HCT116 (cell line): ENCODE measurements at regions not wholly inside any gene's neighbourhood (a gene's known extent, or its start where the extent isn't known, plus 50 kb on each side); places are given as distances from the start of the nearest gene placed in this dataset.

Source experiments
- ATAC-seq: fragments of 200-7000 bp; cut with Tn5 transposase; 2 replicates; pipeline ENCODE4 v1.9.1; 2020; ENCODE audit warnings: mild to moderate bottlenecking, moderate library complexity
- BruUV-seq: library from RNA; stranded (reverse); fragments of 400-500 nt; replicated peaks from 2 replicates; lab custom pipeline; 2021; lab: Mats Ljungman, UMichigan
- CTCF ChIA-PET: fragments of 300-600 bp; sonication (Branson Sonifier 250); formaldehyde crosslinking; loops from one replicate; lab custom pipeline; 2021; ENCODE audit warnings: antibody characterized with exemption; lab: Charles Lee
- POLR2A ChIA-PET: fragments of 300-600, 350-600 bp; sonication (Branson Sonifier 250); formaldehyde crosslinking; loops from one replicate; lab custom pipeline; 2021; ENCODE audit warnings: antibody characterized with exemption; lab: Charles Lee
- RAD21 ChIA-PET, 2 experiments: fragments of 300-600 bp; sonication (Branson Sonifier 250); formaldehyde crosslinking; loops; one replicate each; lab custom pipeline; 2023; ENCODE audit warnings: low total read pairs in 2 of 2; ENCODE audit not compliant: uncharacterized antibody in 2 of 2, unreplicated experiment in 2 of 2, low non-redundant PET in 1 of 2; lab: Charles Lee
- DNase-seq: peaks from one replicate; pipeline ENCODE4 v3.0.0-alpha.2; 2010; ENCODE audit warnings: low read depth, low spot score
- H2AFZ ChIP-seq: fragments of 200-600 bp; shearing (Covaris generic), sonication (generic); 2 replicates; pipeline ENCODE4 v1.6.1; 2017; ENCODE audit warnings: low read depth, mixed run types, mixed read lengths, antibody characterized with exemption, low read length; ENCODE audit not compliant: poor library complexity, severe bottlenecking
- H3K27ac ChIP-seq: 2 replicates; pipeline ENCODE4 v1.5.1; 2012; ENCODE audit warnings: low read depth, low read length
- H3K27me3 ChIP-seq: fragments of 200-600 bp; sonication (generic); 2 replicates; pipeline ENCODE4 v1.6.1; 2016; ENCODE audit warnings: mixed run types, low read length, mixed read lengths; ENCODE audit not compliant: insufficient read depth
- H3K36me3 ChIP-seq, 2 experiments: fragments of 200-500 bp in 1 of 2; fragments of 200-600 bp in 1 of 2; sonication (Bioruptor generic) in 1 of 2; sonication (generic) in 1 of 2; 2 replicates each; pipeline versions ENCODE4 v1.5.1 to v1.6.1; 2014 to 2016; ENCODE audit warnings: low read length in 2 of 2, inconsistent platforms in 1 of 2, mixed read lengths in 1 of 2, mixed run types in 1 of 2; ENCODE audit not compliant: insufficient read depth in 2 of 2, control insufficient read depth in 1 of 2
- H3K4me1 ChIP-seq, 2 experiments: fragments of 200-600 bp in 1 of 2; sonication (generic) in 1 of 2; 2 replicates each; pipeline versions ENCODE4 v1.5.1 to v1.6.1; 2012 to 2017; ENCODE audit warnings: low read length in 2 of 2, inconsistent platforms in 1 of 2, mild to moderate bottlenecking in 1 of 2, mixed read lengths in 1 of 2, mixed run types in 1 of 2, moderate library complexity in 1 of 2; ENCODE audit not compliant: insufficient read depth in 2 of 2, control insufficient read depth in 1 of 2
- H3K4me2 ChIP-seq: fragments of 200-600 bp; sonication (generic); 2 replicates; pipeline ENCODE4 v1.6.1; 2017; ENCODE audit warnings: mixed run types, low read length, mixed read lengths
- H3K4me3 ChIP-seq, 2 experiments: fragments of 200-600 bp in 1 of 2; sonication (generic) in 1 of 2; replicated peaks in 1 of 2; 2 replicates each; pipeline ENCODE4 v1.5.1; 2011 to 2016; ENCODE audit warnings: low read length in 2 of 2, control low read depth in 1 of 2, low read depth in 1 of 2, mild to moderate bottlenecking in 1 of 2, mixed read lengths in 1 of 2, mixed run types in 1 of 2
- H3K79me2 ChIP-seq: fragments of 200-600 bp; sonication (generic); 2 replicates; pipeline ENCODE4 v1.6.1; 2017; ENCODE audit warnings: mild to moderate bottlenecking, mixed run types, low read length, moderate library complexity, mixed read lengths; ENCODE audit not compliant: insufficient read depth
- H3K9ac ChIP-seq: fragments of 200-600 bp; sonication (generic); 2 replicates; pipeline ENCODE4 v1.6.1; 2016; ENCODE audit warnings: low read length, mixed read lengths
- H3K9me2 ChIP-seq: fragments of 200-600 bp; sonication (generic), shearing (Covaris generic); 2 replicates; pipeline ENCODE4 v1.6.1; 2017; ENCODE audit warnings: mixed run types, mild to moderate bottlenecking, moderate library complexity; ENCODE audit not compliant: insufficient read depth
- H3K9me3 ChIP-seq, 2 experiments: fragments of 200-500 bp in 1 of 2; fragments of 200-600 bp in 1 of 2; sonication (Bioruptor generic) in 1 of 2; sonication (generic) in 1 of 2; 2 replicates each; pipeline ENCODE4 v1.6.1; 2014 to 2017; ENCODE audit warnings: low read length in 2 of 2, mixed read lengths in 2 of 2, inconsistent platforms in 1 of 2, low read depth in 1 of 2, mild to moderate bottlenecking in 1 of 2, mixed run types in 1 of 2, moderate library complexity in 1 of 2; ENCODE audit not compliant: control insufficient read depth in 1 of 2, insufficient read depth in 1 of 2
- H4K20me1 ChIP-seq: fragments of 200-600 bp; sonication (generic), shearing (Covaris generic); 2 replicates; pipeline ENCODE4 v1.6.1; 2017; ENCODE audit warnings: mixed run types, mild to moderate bottlenecking, moderate library complexity; ENCODE audit not compliant: insufficient read depth
- EZH2 ChIP-seq: fragments of 200-600 bp; sonication (generic); IDR thresholded peaks from 2 replicates; pipeline ENCODE4 v1.6.1; 2017; ENCODE audit warnings: antibody characterized with exemption, mixed run types
- EZH2phosphoT487 ChIP-seq: fragments of 200-600 bp; IDR thresholded peaks from 2 replicates; pipeline ENCODE4 v1.6.1; 2018; ENCODE audit warnings: antibody characterized with exemption, borderline replicate concordance
- FOSL1 ChIP-seq: IDR thresholded peaks from 2 replicates; pipeline ENCODE4 v1.6.1; 2012; ENCODE audit warnings: low read depth
- POLR2A ChIP-seq: IDR thresholded peaks from 2 replicates; pipeline ENCODE4 v1.7.0; 2011; ENCODE audit warnings: borderline replicate concordance; ENCODE audit not compliant: insufficient read depth, insufficient read length; ENCODE audit errors: extremely low read depth
- POLR2AphosphoS5 ChIP-seq: IDR thresholded peaks from 2 replicates; pipeline ENCODE4 v1.6.1; 2011; ENCODE audit warnings: mild to moderate bottlenecking, low read depth, low read length, moderate library complexity
- RAD21 ChIP-seq: IDR thresholded peaks from 2 replicates; pipeline ENCODE4 v1.6.1; 2012; ENCODE audit warnings: low read depth, mild to moderate bottlenecking
- REST ChIP-seq: IDR thresholded peaks from 2 replicates; pipeline ENCODE4 v1.6.1; 2012; ENCODE audit warnings: low read depth
- SRF ChIP-seq: IDR thresholded peaks from 2 replicates; pipeline ENCODE4 v1.6.1; 2012; ENCODE audit warnings: low read depth
- TCF7L2 ChIP-seq: IDR thresholded peaks from 2 replicates; pipeline ENCODE4 v1.7.0; 2011; ENCODE audit warnings: borderline replicate concordance, inconsistent platforms; ENCODE audit not compliant: insufficient read depth, insufficient read length; ENCODE audit errors: extremely low read depth
- ZBTB33 ChIP-seq: IDR thresholded peaks from 2 replicates; pipeline ENCODE4 v1.6.1; 2011; ENCODE audit warnings: mild to moderate bottlenecking, low read length, moderate library complexity; ENCODE audit not compliant: insufficient replicate concordance; ENCODE audit errors: extremely low read depth
- intact Hi-C: fragments of 100-400 bp; cut with micrococcal nuclease; formaldehyde crosslinking; loops from 2 replicates; pipeline ENCODE4 v1.10.0; 2022

- no TSS peak for BruUV-seq
- intact Hi-C loops = loop anchor here (10.0 kb wide), 1 partner anchor 312 kb away; no protein-coding TSS in a partner anchor
- peaks cover 0 to 10% of the 10 kb centered on the region in 2 experiments; a peak in 1 of 4 replicates for H3K4me1 ChIP-seq
- POLR2A ChIA-PET = no interaction called here
- no peaks in the 10 kb centered on the region for H3K36me3 ChIP-seq
- no peak for DNase-seq
- H3K9me3 ChIP-seq = no peaks in the 10 kb centered on the region
- H3K27ac ChIP-seq = no peak overlapping the region
- no peak overlapping the region for H3K4me2 ChIP-seq
- no peak for ATAC-seq
- H2AFZ ChIP-seq = peak overlapping the region; percentile 32
- no peak overlapping the region for H3K4me3 ChIP-seq
- no peak for TF ChIP-seq ZBTB33
- TF ChIP-seq TCF7L2 = no peak
- TF ChIP-seq EZH2phosphoT487 = no peak
- no peak for TF ChIP-seq RAD21
- no peak for TF ChIP-seq POLR2A
- TF ChIP-seq FOSL1 = no peak
- no peak for TF ChIP-seq REST
- TF ChIP-seq EZH2 = no peak
- no peak for TF ChIP-seq POLR2AphosphoS5
- TF ChIP-seq SRF = no peak
- no peaks in the 10 kb centered on the region for H3K9me2 ChIP-seq
- H3K9ac ChIP-seq = no peak overlapping the region
- RAD21 ChIA-PET = no interaction called here
- H3K79me2 ChIP-seq = no peaks in the 10 kb centered on the region
- H3K27me3 ChIP-seq = no peaks in the 10 kb centered on the region
- H4K20me1 ChIP-seq = no peaks in the 10 kb centered on the region
- CTCF ChIA-PET = interaction anchor here (1.4 to 1.5 kb wide), 2 partner anchors 17 to 313 kb away, joined by 4 to 6 read pairs; no protein-coding TSS in a partner anchor
These were observed 107.1 kb downstream of the PALM2AKAP2 start for GRCh38 chr9:109887079-109887478.
